ENCODE measurements at regions not wholly inside any gene's neighbourhood (a gene's known extent, or its start where the extent isn't known, plus 50 kb on each side); places are given as distances from the start of the nearest gene placed in this dataset.

DNA sequence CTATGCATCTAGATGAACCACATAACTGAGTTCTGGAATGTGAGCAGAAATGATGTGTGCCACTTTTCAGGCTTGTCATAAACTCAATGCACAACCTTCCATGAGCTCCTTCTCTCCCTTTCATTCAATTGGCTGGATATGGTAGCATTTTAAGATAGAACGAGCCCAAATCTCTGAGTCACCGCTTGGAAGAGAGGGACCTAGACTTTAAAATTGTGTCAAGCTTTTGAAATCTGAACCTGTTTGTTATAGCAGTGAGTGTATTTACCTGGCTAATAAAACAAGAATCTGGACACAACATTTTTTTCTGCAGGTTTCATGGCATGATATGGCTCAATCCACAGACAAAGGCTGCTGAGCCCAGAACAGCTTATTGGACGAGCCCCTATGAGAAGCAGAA is 297.8 kb upstream of the SPRED2 start:
- DNase-seq (ENCODE audit: low read depth): no peak

GRCh38 chr2:65729246-65729645 is 296.8 kb upstream of the SPRED2 start:
- DNase-seq (ENCODE audit: low read depth): no peak

- DNase-seq (ENCODE audit: low read depth): no peak
Measured at GRCh38 chr2:65728477-65729180, 296.2 kb upstream of the SPRED2 start.

GRCh38 chr2:65727816-65728215 is 295.4 kb upstream of the SPRED2 start:
- DNase-seq (ENCODE audit: low read depth): no peak

GRCh38 chr2:65727381-65727780 is 295.0 kb upstream of the SPRED2 start:
- DNase-seq (ENCODE audit: low read depth): no peak

DNA sequence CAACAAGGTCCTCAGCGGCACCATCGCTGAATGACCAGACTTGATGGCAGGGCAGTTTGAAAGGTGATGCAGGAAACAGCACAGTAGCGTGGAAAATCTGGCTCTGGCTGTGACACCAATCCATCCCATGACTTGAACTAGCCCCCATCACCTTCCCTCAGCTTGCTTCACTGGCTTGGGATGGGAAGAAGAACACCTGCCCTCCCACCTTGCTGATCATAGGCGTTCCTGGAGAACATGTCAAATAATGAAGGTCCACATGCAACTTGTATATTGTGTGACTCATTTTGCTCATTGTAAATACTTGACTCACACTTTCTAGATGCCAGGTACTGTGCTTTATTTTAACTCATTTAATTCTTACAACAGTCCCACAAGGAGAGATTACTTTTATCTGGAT is 292.4 kb upstream of the SPRED2 start:
- no peak for DNase-seq (ENCODE audit: low read depth)

DNA sequence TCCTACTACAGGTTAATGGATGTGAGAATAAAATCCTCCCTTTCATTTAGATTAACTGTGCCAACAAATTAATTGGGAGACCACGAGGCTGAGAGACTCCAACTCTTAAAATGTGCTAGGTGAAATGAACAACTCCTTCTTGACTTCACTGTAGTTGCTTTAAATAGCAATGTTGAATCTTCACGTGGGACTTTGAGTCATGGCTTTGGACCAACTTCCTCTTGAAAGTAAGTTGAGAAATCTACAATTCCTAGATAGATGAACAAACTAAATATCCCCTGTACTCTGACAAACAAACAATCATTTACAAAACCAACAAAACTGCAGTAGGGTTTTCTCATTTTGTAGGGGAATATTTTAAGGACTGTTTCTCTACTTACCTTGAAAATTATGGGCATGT is 291.9 kb upstream of the SPRED2 start:
- DNase-seq (ENCODE audit: low read depth): no peak

- no peak for DNase-seq (ENCODE audit: low read depth)
Measured at GRCh38 chr2:65722028-65722778, 289.8 kb upstream of the SPRED2 start.

- no peak for DNase-seq (ENCODE audit: low read depth)
Measured at GRCh38 chr2:65716698-65717097, 284.3 kb upstream of the SPRED2 start.

DNA sequence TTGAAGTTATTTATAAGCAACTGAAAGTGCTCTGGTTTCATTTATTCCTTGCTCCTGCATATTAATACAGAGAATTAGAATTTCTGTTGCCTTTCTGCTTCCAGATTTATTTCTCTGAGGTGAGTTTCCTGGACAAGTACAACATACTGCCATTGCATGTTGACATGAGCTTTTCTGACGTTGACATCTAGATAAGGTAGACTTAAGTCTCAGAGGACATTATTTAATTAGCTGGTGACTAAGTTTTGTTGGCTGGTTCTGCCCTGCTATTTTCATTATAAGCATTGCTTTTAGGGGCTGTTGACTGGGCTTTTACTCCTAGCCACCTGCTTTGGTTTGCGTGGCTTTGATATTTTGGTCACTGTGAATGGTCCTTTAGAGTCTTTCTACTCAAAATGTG is 282.9 kb upstream of the SPRED2 start:
- DNase-seq (ENCODE audit: low read depth): no peak

GRCh38 chr2:65714866-65715265 is 282.5 kb upstream of the SPRED2 start:
- no peak for DNase-seq (ENCODE audit: low read depth)

GRCh38 chr2:65711863-65712262 is 279.5 kb upstream of the SPRED2 start:
- no peak for DNase-seq (ENCODE audit: low read depth)

DNA sequence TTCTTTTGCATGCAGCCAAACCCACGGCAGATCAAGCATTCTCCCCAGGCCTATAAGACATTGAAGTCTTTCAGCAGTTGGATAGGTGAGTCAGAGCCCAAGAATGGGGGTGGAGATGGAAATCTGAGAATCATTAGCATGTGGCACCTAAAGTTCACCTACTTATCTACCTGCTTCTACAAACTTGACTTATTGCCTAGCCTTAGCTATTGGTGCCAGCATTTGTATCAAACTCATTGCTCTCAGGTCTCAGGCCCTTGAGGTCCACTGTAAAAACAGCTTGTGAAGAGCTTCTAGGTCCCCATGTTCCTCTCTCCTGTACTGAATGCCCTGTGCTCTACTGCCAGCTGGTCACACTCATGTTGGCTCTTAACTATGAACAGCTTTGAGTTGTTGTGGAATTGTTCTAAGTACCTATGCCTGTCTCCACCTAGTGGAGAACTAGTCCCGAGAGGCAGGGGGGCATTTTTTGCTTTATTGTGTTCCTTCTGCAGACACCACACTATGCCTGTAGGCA is 278.4 kb upstream of the SPRED2 start:
- DNase-seq (ENCODE audit: low read depth): peak; percentile 27

- no peak for DNase-seq (ENCODE audit: low read depth)
Measured at GRCh38 chr2:65710356-65710755, 278.0 kb upstream of the SPRED2 start.

DNA sequence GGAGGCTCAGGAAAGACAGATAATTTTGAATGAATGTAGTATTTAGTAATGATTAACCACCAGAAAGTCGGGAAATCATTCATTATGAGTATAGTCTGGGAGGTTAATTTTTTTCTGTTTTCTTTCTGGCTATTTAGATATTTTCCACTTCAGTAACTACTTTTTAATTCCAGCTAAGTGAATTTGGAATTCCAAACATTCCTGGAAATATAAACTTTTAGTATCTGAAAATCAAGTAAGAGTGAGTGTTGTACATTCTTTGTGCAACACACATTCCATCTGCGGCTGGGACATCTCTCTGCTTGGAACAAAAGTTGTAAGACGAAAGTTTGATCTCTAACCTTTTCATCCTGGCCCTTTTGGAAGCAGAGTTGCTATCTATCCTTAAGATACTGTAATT is 275.7 kb upstream of the SPRED2 start:
- DNase-seq (ENCODE audit: low read depth): peak; percentile 67

GRCh38 chr2:65706411-65706810 is 274.0 kb upstream of the SPRED2 start:
- peak; percentile 59 for DNase-seq (ENCODE audit: low read depth)

- no peak for DNase-seq (ENCODE audit: low read depth)
Measured at GRCh38 chr2:65701191-65701590, 268.8 kb upstream of the SPRED2 start.

- no peak for DNase-seq (ENCODE audit: low read depth)
Measured at GRCh38 chr2:65700720-65701119, 268.3 kb upstream of the SPRED2 start.

GRCh38 chr2:65700004-65700651 is 267.7 kb upstream of the SPRED2 start:
- no peak for DNase-seq (ENCODE audit: low read depth)

- peak; percentile 86 for DNase-seq (ENCODE audit: low read depth)
Measured at GRCh38 chr2:65691816-65692215, 259.4 kb upstream of the SPRED2 start.

DNA sequence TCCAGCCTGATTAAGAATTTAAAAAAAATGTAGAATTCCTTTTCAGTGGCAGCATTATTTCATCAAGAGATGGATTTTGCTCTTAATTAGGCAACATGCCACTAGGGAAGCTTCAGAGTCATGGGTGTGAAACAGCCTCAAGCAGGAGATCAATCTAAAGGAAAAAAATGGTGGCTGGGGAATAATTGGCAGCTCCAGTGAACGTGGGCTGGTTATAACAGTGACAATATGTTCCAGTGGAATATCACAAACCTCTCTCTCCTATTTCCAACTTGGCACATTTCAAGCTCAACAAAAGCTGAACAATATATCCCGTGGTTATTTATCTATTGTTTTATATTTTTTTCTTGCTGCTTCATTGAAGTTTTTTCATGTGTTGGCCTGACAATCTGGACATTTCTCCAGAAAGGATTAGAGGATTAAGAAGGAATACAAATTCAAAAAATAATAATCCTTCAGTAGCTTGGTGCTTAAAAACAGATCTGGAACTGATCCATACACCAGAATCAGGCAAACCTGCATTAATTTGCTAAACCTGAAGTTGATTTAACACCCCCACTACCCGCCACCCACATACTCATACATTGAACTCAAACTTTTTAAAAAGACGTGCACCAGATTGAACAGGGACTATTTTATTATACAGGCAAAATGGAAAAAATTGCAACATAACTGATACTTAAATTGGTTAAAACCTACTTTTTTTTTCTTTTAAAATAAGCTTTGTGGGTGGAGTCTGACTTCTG is 255.9 kb upstream of the SPRED2 start:
- no peak for DNase-seq (ENCODE audit: low read depth)

DNA sequence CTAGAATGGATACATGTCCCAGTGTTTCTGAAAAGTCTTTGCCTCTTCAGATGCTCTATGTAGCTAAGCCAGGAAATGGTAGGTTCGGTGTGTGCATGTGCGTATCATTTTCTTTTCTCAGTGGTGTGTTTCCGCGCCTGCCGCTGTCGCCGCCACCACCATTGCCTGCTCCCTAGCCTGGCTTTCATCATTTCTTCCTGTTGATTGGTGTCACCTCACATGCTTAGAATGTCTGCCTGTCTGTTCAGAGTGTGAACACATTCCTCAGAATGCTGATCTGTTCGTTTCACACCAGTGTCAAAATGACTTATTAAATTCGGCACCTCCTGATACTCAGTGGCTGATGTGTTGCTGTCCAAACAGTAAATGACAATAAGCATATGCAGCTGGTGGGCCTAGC is 255.2 kb upstream of the SPRED2 start:
- DNase-seq (ENCODE audit: low read depth): no peak

All from amniotic epithelial cell (primary cell).